Endothelial cell (in vitro differentiated cells): ENCODE measurements at regions not wholly inside any gene's neighbourhood (a gene's known extent, or its start where the extent isn't known, plus 50 kb on each side); places are given as distances from the start of the nearest gene placed in this dataset.

Experiments used
- DNase-seq: peaks from one replicate; pipeline ENCODE4 v3.0.0; 2021; ENCODE audit warnings: low spot score
- H3K27ac Mint-ChIP-seq: one replicate; pipeline ENCODE4 v1.8.0; 2021; ENCODE audit warnings: mixed read lengths, inconsistent platforms; ENCODE audit not compliant: unreplicated experiment
- H3K27me3 Mint-ChIP-seq: one replicate; pipeline ENCODE4 v1.8.0; 2021; ENCODE audit warnings: mild to moderate bottlenecking, moderate library complexity, mixed read lengths, inconsistent platforms; ENCODE audit not compliant: unreplicated experiment
- H3K36me3 Mint-ChIP-seq: one replicate; pipeline ENCODE4 v1.8.0; 2021; ENCODE audit warnings: mild to moderate bottlenecking, low read depth, mixed read lengths, inconsistent platforms; ENCODE audit not compliant: unreplicated experiment
- H3K4me1 Mint-ChIP-seq: one replicate; pipeline ENCODE4 v1.8.0; 2021; ENCODE audit warnings: mild to moderate bottlenecking, mixed read lengths, inconsistent platforms; ENCODE audit not compliant: unreplicated experiment
- H3K4me3 Mint-ChIP-seq: one replicate; pipeline ENCODE4 v1.8.0; 2021; ENCODE audit warnings: mild to moderate bottlenecking, mixed read lengths, inconsistent platforms; ENCODE audit not compliant: unreplicated experiment
- H3K9me3 Mint-ChIP-seq: one replicate; pipeline ENCODE4 v1.8.0; 2021; ENCODE audit warnings: mixed read lengths, inconsistent platforms; ENCODE audit not compliant: unreplicated experiment
- TF ChIP-seq, protein P1 (sequence below): fragments of 200-600 bp; sonication (generic); IDR thresholded peaks from one replicate; pipeline ENCODE4 v1.5.0; 2021; ENCODE audit warnings: antibody characterized with exemption; ENCODE audit not compliant: unreplicated experiment

DNA sequence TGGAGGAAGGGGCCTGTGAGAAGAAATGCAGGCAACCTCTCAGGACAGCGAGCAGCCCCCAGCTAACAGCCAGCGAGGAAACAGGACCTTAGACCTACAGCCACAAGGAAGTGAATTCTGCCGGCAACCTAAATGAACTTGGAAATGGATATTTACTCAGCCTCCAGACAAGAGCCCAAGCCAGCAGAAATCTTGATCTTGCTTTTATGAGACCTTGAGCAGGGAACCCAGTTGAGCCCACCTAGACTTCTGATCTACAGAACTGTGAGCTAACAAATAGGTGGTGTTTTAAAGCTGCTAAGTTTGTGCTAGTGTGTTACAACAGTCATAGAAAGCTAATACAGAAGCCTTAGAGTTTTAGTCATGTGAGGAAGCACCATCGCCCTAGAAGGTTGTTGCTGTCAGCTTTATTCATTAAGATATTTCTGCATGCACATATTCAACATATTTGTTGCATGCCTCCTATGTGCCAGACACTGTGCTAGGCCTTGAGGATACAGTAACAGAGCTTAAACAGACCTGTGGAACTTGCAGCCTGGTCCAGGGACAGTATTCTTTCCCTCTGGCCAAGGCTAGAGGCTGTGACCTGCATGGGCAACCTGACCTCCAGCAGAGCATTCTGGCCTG lies 50.3 kb downstream of the NALF2 start:
- H3K36me3 Mint-ChIP-seq, result no peaks in the 10 kb centered on the region
- no peak overlapping the region for H3K27ac Mint-ChIP-seq
- peaks cover 17% of the 10 kb centered on the region for H3K4me1 Mint-ChIP-seq
- no peak overlapping the region for H3K4me3 Mint-ChIP-seq
- no peak for DNase-seq
- H3K9me3 Mint-ChIP-seq, result no peaks in the 10 kb centered on the region
- TF ChIP-seq, protein P1, sequence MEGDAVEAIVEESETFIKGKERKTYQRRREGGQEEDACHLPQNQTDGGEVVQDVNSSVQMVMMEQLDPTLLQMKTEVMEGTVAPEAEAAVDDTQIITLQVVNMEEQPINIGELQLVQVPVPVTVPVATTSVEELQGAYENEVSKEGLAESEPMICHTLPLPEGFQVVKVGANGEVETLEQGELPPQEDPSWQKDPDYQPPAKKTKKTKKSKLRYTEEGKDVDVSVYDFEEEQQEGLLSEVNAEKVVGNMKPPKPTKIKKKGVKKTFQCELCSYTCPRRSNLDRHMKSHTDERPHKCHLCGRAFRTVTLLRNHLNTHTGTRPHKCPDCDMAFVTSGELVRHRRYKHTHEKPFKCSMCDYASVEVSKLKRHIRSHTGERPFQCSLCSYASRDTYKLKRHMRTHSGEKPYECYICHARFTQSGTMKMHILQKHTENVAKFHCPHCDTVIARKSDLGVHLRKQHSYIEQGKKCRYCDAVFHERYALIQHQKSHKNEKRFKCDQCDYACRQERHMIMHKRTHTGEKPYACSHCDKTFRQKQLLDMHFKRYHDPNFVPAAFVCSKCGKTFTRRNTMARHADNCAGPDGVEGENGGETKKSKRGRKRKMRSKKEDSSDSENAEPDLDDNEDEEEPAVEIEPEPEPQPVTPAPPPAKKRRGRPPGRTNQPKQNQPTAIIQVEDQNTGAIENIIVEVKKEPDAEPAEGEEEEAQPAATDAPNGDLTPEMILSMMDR, result no peak
- peaks cover 5% of the 10 kb centered on the region for H3K27me3 Mint-ChIP-seq

GRCh38 chrX:69555481-69556041 lies 51.4 kb downstream of the NALF2 start:
- Mint-ChIP-seq H3K27ac (no peak overlapping the region), H3K9me3 (no peaks in the 10 kb centered on the region), H3K27me3 (peaks cover 5% of the 10 kb centered on the region), H3K36me3 (no peaks in the 10 kb centered on the region), H3K4me3 (no peak overlapping the region), H3K4me1 (peaks cover 17% of the 10 kb centered on the region)
- TF ChIP-seq, protein P1, result no peak
- DNase-seq, result no peak

GRCh38 chrX:69556060-69557011 lies 52.2 kb downstream of the NALF2 start:
- Mint-ChIP-seq H3K4me3 (no peak overlapping the region), H3K27me3 (peaks cover 5% of the 10 kb centered on the region), H3K9me3 (no peaks in the 10 kb centered on the region), H3K36me3 (no peaks in the 10 kb centered on the region), H3K4me1 (peaks cover 17% of the 10 kb centered on the region), H3K27ac (no peak overlapping the region)
- TF ChIP-seq, protein P1, result no peak
- DNase-seq, result no peak

DNA sequence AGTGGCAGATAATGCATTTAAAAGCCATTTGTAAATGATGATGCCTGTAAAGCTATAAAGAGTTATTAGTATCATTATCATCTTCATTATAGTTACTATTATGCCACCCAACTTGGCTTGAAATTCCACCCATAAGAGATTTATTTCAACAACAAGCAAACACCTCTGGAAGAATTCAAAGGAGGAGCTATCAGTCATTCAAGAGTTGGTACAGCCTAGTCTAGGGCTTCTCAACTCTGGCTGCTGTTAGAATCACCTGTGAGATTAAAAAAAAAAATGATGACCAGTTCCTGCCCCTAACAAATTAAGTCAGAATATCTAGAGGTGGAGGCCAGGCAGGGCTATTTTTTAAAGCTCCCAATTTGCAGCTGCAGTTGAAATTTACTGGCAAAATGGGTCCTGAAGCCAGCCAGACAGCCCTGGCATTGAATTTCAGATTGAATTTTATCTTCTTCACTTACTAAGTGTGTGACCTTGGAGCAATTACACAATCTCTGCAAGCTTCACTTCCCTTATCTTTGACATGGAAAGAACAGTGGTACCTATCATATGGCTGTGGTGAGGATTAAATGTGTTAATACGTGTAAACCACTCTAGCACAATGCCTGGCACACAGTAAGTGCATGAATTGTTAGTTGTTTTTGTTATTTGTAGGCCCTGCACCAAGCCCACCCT lies 52.9 kb upstream of the EDA start:
- H3K9me3 Mint-ChIP-seq, result no peaks in the 10 kb centered on the region
- H3K27me3 Mint-ChIP-seq, result no peaks in the 10 kb centered on the region
- H3K4me1 Mint-ChIP-seq, result peaks cover 8% of the 10 kb centered on the region
- H3K27ac Mint-ChIP-seq, result no peak overlapping the region
- TF ChIP-seq, protein P1, result no peak
- no peak overlapping the region for H3K4me3 Mint-ChIP-seq
- no peak for DNase-seq
- H3K36me3 Mint-ChIP-seq, result no peaks in the 10 kb centered on the region
